ENCODE measurements at regions not wholly inside any gene's neighbourhood (a gene's known extent, or its start where the extent isn't known, plus 50 kb on each side); places are given as distances from the start of the nearest gene placed in this dataset.

DNA sequence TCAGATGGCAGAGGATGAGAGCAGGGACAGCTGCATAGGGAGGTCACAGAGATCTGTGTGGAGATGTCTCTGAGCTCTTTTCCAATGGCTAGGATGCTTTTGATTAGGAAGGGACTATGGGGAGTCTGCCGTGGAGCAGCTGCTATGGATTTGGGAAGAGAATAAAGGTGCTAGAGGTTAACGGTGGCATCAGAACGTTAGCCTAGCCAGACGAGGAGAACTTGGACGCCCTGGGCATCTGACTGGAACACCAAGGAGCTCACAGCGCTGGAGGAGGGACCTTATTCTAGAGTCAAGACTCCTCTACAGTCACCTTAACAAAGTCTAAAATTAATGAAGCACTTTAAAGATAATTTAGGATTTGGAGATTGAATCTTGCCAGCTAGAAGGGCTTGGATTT, 157.2 kb upstream of the B3GAT1 start:
- Mint-ChIP-seq H3K9me3 (no peaks in the 10 kb centered on the region), H3K4me3 (no peak overlapping the region), H3K27me3 (ENCODE audit: insufficient read depth) (peaks cover 3% of the 10 kb centered on the region), H3K36me3 (ENCODE audit: low read depth) (no peaks in the 10 kb centered on the region), H3K27ac (no peak overlapping the region), H3K4me1 (ENCODE audit: low read depth) (no peaks in the 10 kb centered on the region)
- no peak for DNase-seq (ENCODE audit: low spot score)
- intact Hi-C loops (cut with micrococcal nuclease): no loop called here

DNA sequence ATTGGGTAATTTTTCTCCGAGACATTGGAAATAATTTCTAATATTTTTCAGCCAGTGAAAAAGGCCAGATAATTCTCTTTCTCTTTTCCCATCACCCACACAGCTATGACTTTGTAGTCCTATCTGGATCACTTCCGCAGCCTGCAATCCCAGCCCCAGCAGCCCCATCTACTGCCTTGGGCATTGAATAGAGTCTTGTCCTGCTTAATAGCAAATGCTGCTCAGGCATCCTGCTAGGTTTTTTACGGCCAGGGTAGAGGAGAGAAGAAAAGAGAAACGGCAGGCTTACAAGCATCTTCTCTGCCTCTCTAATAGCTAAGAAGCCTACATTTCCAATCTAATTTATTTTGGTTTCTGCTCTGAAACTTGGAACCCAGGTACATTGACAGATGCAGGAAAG, 154.3 kb upstream of the B3GAT1 start:
- Mint-ChIP-seq H3K27me3 (ENCODE audit: insufficient read depth) (peaks cover 3% of the 10 kb centered on the region), H3K36me3 (ENCODE audit: low read depth) (no peaks in the 10 kb centered on the region), H3K4me3 (no peak overlapping the region), H3K4me1 (ENCODE audit: low read depth) (no peaks in the 10 kb centered on the region), H3K9me3 (no peaks in the 10 kb centered on the region), H3K27ac (no peak overlapping the region)
- intact Hi-C loops (cut with micrococcal nuclease): no loop called here
- DNase-seq (ENCODE audit: low spot score): no peak

DNA sequence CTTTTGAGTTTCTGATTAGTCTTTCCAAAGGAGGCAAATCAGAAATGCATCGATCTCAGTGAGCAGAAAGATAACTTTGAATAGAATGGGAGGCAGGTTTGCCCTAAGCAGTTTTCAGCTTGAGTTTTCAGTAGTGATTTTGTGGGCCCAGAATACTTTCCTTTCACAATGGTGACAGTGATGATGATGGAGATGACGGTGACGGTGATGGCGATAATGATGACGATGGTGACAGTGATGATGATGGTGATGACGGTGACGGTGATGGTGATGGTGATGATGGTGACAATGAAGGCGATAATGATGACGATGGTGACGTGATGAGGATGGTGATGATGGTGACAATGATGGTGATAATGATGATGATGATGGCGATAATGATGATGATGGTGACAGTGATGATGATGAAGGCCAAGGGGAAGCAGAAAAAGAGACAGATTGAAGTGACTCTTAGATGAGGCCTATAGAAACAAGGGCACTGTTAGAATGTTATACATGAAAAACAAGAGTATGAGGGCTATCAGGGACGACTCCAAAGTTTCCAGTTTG, 153.4 kb upstream of the B3GAT1 start:
- peaks cover 3% of the 10 kb centered on the region for H3K27me3 Mint-ChIP-seq (ENCODE audit: insufficient read depth)
- intact Hi-C loops (cut with micrococcal nuclease): no loop called here
- no peak overlapping the region for H3K27ac Mint-ChIP-seq
- DNase-seq (ENCODE audit: low spot score): no peak
- no peaks in the 10 kb centered on the region for H3K36me3 Mint-ChIP-seq (ENCODE audit: low read depth)
- no peaks in the 10 kb centered on the region for H3K9me3 Mint-ChIP-seq
- H3K4me1 Mint-ChIP-seq (ENCODE audit: low read depth): no peaks in the 10 kb centered on the region
- H3K4me3 Mint-ChIP-seq: no peak overlapping the region

DNA sequence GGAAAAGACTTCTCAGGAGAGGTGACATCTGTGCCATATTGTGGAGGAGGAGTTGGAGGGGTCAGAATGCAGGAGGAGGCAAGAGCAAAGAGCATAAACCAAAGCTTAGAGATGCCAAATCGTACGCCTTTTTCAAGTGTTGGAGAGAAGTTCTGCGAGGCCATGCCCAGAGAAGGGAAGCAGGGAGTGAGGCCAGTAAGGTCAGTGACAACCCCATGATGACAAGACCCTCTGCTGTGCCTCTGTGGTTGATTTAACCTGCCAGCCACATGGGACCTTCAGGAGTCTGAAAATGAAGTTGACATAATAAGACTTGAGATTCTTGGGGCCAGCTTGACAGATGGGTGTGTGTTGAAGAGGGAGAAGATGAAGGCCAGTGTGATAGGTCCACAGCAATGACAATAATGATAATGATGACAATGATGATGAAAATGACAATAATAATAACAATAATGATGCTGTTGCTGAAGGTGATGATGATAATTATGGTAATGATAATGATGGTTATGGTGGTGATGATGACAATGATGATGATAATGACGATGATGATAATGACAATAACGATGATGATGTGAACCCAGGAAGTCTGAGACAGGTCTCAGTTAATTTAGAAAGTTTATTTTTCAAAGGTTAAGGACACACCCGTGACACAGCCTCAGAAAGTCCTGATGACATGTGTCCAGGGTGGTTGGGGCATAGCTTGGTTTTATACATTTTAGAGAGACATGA, 152.6 kb upstream of the B3GAT1 start:
- no peaks in the 10 kb centered on the region for H3K36me3 Mint-ChIP-seq (ENCODE audit: low read depth)
- no peak overlapping the region for H3K27ac Mint-ChIP-seq
- no peak overlapping the region for H3K4me3 Mint-ChIP-seq
- no peaks in the 10 kb centered on the region for H3K4me1 Mint-ChIP-seq (ENCODE audit: low read depth)
- intact Hi-C loops (cut with micrococcal nuclease): no loop called here
- no peak for DNase-seq (ENCODE audit: low spot score)
- no peaks in the 10 kb centered on the region for H3K9me3 Mint-ChIP-seq
- H3K27me3 Mint-ChIP-seq (ENCODE audit: insufficient read depth): peaks cover 3% of the 10 kb centered on the region

DNA sequence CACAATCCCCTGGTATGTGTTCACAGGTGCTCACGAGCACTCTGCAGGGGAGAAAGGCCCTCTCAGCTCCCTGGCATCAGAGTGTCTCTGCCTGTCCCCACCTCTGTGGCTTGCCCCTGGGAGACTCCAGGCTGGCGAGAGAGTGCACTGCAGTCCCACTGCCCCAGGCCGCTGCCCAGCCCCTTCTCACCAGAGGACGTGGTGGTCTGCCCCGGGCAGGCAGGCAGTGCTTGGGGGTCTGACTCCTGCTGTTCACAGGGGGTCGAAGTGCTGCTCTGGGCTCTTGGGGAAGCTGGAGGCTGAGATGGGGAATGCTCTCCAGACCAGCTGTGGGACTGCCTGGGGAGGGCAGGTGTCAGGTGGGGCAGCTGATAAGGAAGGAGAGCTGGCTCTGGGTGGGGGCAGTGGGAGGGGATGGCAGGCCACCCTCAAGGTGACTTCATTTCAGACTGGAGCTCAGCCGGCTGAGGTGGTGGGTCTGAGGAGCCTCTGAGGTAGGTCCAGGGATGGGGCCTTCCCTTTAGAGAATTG, 151.0 kb upstream of the B3GAT1 start:
- no peak overlapping the region for H3K27ac Mint-ChIP-seq
- no peaks in the 10 kb centered on the region for H3K4me1 Mint-ChIP-seq (ENCODE audit: low read depth)
- intact Hi-C loops (cut with micrococcal nuclease): no loop called here
- H3K27me3 Mint-ChIP-seq (ENCODE audit: insufficient read depth): no peaks in the 10 kb centered on the region
- DNase-seq (ENCODE audit: low spot score): no peak
- no peaks in the 10 kb centered on the region for H3K9me3 Mint-ChIP-seq
- H3K36me3 Mint-ChIP-seq (ENCODE audit: low read depth): no peaks in the 10 kb centered on the region
- no peak overlapping the region for H3K4me3 Mint-ChIP-seq

DNA sequence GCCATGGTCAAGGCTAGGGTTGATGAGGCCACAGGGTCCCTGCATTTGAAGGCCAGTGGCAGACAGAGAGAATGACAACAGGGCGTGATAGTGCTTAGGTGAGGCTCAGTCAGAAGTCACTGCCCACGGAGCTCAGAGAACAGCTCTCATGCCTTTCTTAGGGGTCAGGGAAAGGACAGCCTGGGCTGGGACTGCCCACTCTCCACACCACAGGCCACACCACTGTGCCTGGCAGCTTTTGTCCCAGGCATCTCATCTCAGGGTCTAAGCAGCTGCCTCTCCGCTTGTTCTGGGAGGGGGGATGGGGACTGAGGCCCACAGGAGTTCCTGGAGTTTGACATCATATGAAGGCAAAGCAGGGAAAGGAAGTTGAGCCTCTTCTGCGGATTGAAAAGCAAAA, 150.2 kb upstream of the B3GAT1 start:
- H3K27ac Mint-ChIP-seq: no peak overlapping the region

DNA sequence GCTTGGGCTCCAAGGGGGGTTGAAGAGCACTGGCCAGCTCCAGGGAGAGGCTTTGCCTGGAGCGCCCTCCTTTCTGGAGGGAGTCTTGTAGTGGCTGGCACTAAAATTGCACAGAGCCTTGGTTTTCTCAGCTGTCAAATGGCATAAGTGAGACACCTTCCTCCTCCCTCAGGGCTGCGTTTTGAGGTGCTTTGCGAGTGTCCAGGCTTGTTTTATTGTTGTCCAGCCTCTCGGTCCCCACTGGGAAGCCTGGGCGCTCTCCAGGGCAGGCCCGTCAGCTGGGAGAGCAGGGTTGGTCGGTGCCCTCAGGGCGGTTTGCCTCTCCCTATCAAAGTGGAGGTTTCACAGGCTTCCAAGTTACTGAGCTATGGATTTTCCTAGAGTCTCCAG, 149.3 kb upstream of the B3GAT1 start:
- no peaks in the 10 kb centered on the region for H3K4me1 Mint-ChIP-seq (ENCODE audit: low read depth)
- no peak overlapping the region for H3K4me3 Mint-ChIP-seq
- peaks cover 3% of the 10 kb centered on the region for H3K27me3 Mint-ChIP-seq (ENCODE audit: insufficient read depth)
- intact Hi-C loops (cut with micrococcal nuclease): no loop called here
- no peak for DNase-seq (ENCODE audit: low spot score)
- H3K9me3 Mint-ChIP-seq: no peaks in the 10 kb centered on the region
- H3K36me3 Mint-ChIP-seq (ENCODE audit: low read depth): no peaks in the 10 kb centered on the region
- H3K27ac Mint-ChIP-seq: no peak overlapping the region

More for the DNA sequence above, 150.2 kb upstream of the B3GAT1 start:
- H3K4me1 Mint-ChIP-seq (ENCODE audit: low read depth): no peaks in the 10 kb centered on the region
- intact Hi-C loops (cut with micrococcal nuclease): no loop called here
- no peaks in the 10 kb centered on the region for H3K9me3 Mint-ChIP-seq
- H3K4me3 Mint-ChIP-seq: no peak overlapping the region
- no peaks in the 10 kb centered on the region for H3K36me3 Mint-ChIP-seq (ENCODE audit: low read depth)
- H3K27me3 Mint-ChIP-seq (ENCODE audit: insufficient read depth): no peaks in the 10 kb centered on the region
- DNase-seq (ENCODE audit: low spot score): no peak

DNA sequence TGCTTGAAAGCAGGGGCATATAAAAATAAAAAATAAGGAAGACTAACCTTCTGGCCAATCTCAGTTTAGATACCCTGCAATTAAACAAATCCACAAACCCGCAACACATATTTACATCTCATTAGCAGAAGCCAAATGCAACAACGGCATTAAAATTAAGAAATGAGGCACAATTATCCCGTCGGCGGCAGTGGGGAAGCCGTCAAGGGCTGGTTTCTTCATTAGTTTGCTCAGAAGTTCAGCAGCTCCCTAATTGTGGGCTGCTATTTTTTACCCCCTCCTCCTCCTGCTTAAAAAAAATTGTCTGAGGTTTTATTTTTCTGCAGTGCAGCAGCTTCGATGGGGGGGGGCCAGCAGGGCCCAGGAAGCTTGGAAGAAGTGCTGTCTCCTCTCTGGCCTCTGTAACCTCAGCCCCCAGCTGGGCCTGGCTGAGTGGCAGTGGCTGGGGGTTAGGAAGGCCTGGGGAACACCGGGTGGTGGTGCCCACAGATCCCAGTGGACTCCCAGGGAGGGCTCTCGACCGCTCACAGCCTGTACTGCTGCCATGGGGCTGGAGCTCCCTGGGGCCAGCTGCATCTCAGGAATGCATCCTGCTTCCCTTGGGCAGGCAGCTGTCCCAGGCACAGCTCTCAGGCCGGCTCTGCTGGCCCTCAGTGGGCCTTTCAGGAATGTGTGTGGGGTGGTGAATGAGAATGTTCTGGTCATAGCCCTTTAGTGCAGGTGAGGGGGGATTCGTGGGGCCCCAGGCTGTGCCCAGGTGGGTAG, 148.7 kb upstream of the B3GAT1 start:
- peaks cover 3% of the 10 kb centered on the region for H3K27me3 Mint-ChIP-seq (ENCODE audit: insufficient read depth)
- H3K36me3 Mint-ChIP-seq (ENCODE audit: low read depth): no peaks in the 10 kb centered on the region
- DNase-seq (ENCODE audit: low spot score): no peak
- H3K9me3 Mint-ChIP-seq: no peaks in the 10 kb centered on the region
- no peak overlapping the region for H3K27ac Mint-ChIP-seq
- intact Hi-C loops (cut with micrococcal nuclease): no loop called here
- H3K4me3 Mint-ChIP-seq: no peak overlapping the region
- no peaks in the 10 kb centered on the region for H3K4me1 Mint-ChIP-seq (ENCODE audit: low read depth)

DNA sequence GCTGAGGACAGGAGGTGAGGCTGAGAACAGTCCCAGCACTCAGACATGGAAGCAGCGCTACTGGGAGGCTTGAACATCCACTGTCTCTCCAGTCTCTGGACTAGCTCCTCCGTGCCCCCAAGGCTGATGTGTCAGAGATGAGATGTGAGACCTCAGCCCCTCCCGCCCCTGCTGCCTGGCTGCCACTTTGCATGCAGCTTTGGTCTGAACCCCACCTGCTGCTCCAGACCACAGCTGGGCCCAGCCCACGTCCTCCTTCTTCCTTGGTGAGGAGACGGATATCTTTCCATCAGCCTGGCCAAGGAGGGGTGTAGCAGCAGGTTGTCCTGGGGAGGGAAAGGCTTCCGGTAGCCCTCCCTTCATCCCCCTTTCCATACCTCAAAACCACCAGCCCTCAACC, 148.0 kb upstream of the B3GAT1 start:
- Mint-ChIP-seq H3K4me3 (no peak overlapping the region), H3K36me3 (ENCODE audit: low read depth) (no peaks in the 10 kb centered on the region), H3K27ac (no peak overlapping the region), H3K4me1 (ENCODE audit: low read depth) (no peaks in the 10 kb centered on the region), H3K9me3 (no peaks in the 10 kb centered on the region), H3K27me3 (ENCODE audit: insufficient read depth) (peaks cover 3% of the 10 kb centered on the region)
- DNase-seq (ENCODE audit: low spot score): no peak
- intact Hi-C loops (cut with micrococcal nuclease): no loop called here

DNA sequence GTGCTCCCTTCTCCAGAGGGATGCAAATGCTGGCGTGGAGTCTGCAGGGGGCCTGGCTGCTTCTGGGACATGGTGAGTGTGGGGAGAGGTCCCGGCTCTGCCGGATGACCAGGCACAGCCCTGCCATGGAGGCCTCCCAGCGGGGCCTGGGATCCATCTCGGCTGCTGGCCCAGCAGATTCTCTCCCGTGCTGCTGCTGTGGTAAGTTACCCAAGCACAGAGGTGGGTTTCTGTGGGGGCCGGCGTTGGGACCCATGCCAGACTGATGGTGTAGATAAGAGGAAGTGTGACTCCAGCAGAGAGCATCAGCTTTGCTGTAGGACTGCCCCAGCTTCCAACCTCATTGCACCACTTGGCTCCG, 147.5 kb upstream of the B3GAT1 start:
- H3K27ac Mint-ChIP-seq: no peak overlapping the region
- H3K4me3 Mint-ChIP-seq: no peak overlapping the region
- no peak for DNase-seq (ENCODE audit: low spot score)
- no peaks in the 10 kb centered on the region for H3K36me3 Mint-ChIP-seq (ENCODE audit: low read depth)
- intact Hi-C loops (cut with micrococcal nuclease): no loop called here
- peaks cover 5% of the 10 kb centered on the region for H3K27me3 Mint-ChIP-seq (ENCODE audit: insufficient read depth)
- H3K9me3 Mint-ChIP-seq: no peaks in the 10 kb centered on the region
- no peaks in the 10 kb centered on the region for H3K4me1 Mint-ChIP-seq (ENCODE audit: low read depth)

DNA sequence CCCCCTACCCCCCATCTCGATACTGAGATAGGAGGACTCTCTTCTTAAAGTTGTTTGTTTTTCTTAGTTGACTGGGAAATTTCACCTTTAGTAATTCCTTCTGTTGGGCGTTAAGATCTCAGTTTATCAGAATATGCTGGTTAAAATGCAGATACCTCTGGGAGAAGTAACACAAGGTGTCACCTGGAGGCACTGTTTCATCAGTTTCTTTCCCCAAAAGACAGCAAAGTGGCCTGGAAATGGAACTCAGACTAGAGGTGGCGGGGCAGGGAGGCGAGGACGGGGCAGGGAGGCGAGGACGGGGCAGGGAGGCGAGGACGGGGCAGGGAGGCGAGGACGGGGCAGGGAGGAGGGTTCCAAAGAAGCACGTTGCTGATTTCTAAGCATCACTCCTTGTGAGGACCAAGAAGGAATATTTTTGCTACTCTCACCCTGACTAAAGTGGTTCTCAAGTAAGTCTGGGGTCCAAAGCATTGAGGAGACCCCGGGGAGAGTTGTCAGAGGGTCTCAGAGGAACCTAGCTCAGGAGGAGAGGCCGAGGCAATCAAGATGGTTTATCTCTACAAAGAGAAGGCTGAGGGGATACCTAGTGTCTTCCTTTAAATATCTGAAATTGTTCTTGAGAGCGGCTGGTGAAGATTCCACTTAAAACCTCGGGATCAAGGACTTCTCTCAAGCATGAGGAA, 147.0 kb upstream of the B3GAT1 start:
- Mint-ChIP-seq H3K4me1 (ENCODE audit: low read depth) (no peaks in the 10 kb centered on the region), H3K4me3 (no peak overlapping the region), H3K9me3 (no peaks in the 10 kb centered on the region), H3K27ac (no peak overlapping the region), H3K27me3 (ENCODE audit: insufficient read depth) (peaks cover 6% of the 10 kb centered on the region), H3K36me3 (ENCODE audit: low read depth) (no peaks in the 10 kb centered on the region)
- intact Hi-C loops (cut with micrococcal nuclease): no loop called here
- DNase-seq (ENCODE audit: low spot score): no peak

DNA sequence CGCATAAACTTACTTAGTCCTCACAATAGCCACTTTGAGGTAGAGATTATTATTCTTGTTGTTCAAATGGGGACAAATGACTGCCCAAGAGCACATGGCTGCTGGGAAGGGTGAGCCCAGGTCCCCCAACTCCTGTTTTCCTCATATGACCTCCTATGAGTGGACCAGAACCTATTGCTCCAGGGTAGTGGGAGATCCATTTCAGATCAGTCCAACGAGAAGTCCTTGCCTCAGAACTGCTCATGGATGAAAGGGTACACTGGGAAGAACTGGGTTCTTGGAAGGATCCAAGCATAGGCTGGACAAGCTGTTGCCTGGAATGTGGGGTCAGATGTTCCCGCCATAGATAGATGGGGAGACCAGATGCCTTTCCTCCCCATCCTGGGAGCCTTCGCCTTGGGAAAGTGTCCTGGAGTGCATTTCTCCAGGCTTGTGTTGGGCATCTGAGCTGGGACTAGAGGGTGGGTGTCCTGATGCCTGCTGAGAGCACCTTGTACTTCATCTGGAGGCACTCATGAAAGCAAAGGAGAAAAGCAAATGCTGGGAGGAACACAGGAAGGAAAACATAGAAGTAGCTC, 146.3 kb upstream of the B3GAT1 start:
- no peak for DNase-seq (ENCODE audit: low spot score)
- intact Hi-C loops (cut with micrococcal nuclease): no loop called here

More for the DNA sequence above, 146.3 kb upstream of the B3GAT1 start:
- H3K36me3 Mint-ChIP-seq (ENCODE audit: low read depth): no peaks in the 10 kb centered on the region
- no peaks in the 10 kb centered on the region for H3K4me1 Mint-ChIP-seq (ENCODE audit: low read depth)
- peaks cover 6% of the 10 kb centered on the region for H3K27me3 Mint-ChIP-seq (ENCODE audit: insufficient read depth)
- no peaks in the 10 kb centered on the region for H3K9me3 Mint-ChIP-seq
- H3K27ac Mint-ChIP-seq: no peak overlapping the region
- H3K4me3 Mint-ChIP-seq: no peak overlapping the region
